Kidney (tissue), 13 donors: ENCODE measurements at regions not wholly inside any gene's neighbourhood (a gene's known extent, or its start where the extent isn't known, plus 50 kb on each side); places are given as distances from the start of the nearest gene placed in this dataset.

Experiments
- DNase-seq, 5 donors: peaks; one replicate each; pipeline ENCODE4 v3.0.0-alpha.2; 2013 to 2020
- FAIRE-seq: peaks from 2 replicates; lab custom pipeline; 2012; peaks lifted over from hg19 to GRCh38; lab: Jason Lieb, UNC
- H3K27ac ChIP-seq, 2 donors: one replicate each; pipeline ENCODE4 v1.7.0; 2013; ENCODE audit warnings: low read depth in 2 of 2, low read length in 2 of 2, inconsistent platforms in 1 of 2
- H3K27me3 ChIP-seq: one replicate; pipeline ENCODE4 v1.7.1; 2013; ENCODE audit warnings: low read length, inconsistent platforms; ENCODE audit not compliant: control insufficient read depth, insufficient read depth
- H3K36me3 ChIP-seq, 3 donors: one replicate each; pipeline versions ENCODE4 v1.7.0 to v1.7.1; 2013; ENCODE audit warnings: low read length in 3 of 3, control low read depth in 1 of 3, inconsistent platforms in 1 of 3; ENCODE audit not compliant: insufficient read depth in 3 of 3, control insufficient read depth in 2 of 3
- H3K4me1 ChIP-seq, 3 donors: one replicate each; pipeline versions ENCODE4 v1.7.0 to v1.7.1; 2013; ENCODE audit warnings: low read length in 3 of 3, inconsistent platforms in 1 of 3, low read depth in 1 of 3; ENCODE audit not compliant: control insufficient read depth in 2 of 3, insufficient read depth in 2 of 3
- H3K4me3 ChIP-seq, 3 donors: one replicate each; pipeline versions ENCODE4 v1.7.0 to v1.8.1; 2013; ENCODE audit warnings: low read length in 3 of 3, control low read depth in 1 of 3, inconsistent platforms in 1 of 3
- H3K9ac ChIP-seq, 3 donors: one replicate each; pipeline versions ENCODE4 v1.7.0 to v1.7.1; 2013; ENCODE audit warnings: low read length in 3 of 3, control low read depth in 1 of 3, inconsistent platforms in 1 of 3
- H3K9me3 ChIP-seq, 3 donors: one replicate each; pipeline versions ENCODE4 v1.7.0 to v1.7.1; 2013; ENCODE audit warnings: low read length in 3 of 3, control low read depth in 1 of 3, inconsistent platforms in 1 of 3; ENCODE audit not compliant: control insufficient read depth in 2 of 3, insufficient read depth in 1 of 3
- CTCF ChIP-seq: IDR thresholded peaks from 3 replicates; pipeline ENCODE4 v1.5.1; 2012; ENCODE audit warnings: mild to moderate bottlenecking, moderate library complexity, borderline replicate concordance; ENCODE audit not compliant: insufficient read depth; ENCODE audit errors: extremely low read depth
- intact Hi-C: fragments of 100-400 bp; cut with DNase I; formaldehyde crosslinking; loops from one replicate; pipeline ENCODE4 v1.11.1; 2022
- donor health status: control.
- donor health status: control.
- donor health status: control.
- donor health status: control.
- donor health status: control.
- donor health status: DM: yes; HTN: yes; CAD: no.
- donor health status: Normal renal cell carcinoma (clear cell type).

- FAIRE-seq (no peak), DNase-seq (no peak)
- Histone ChIP-seq H3K9ac (no peak overlapping the region), H3K9me3 (no peaks in the 10 kb centered on the region), H3K4me1 (no peaks in the 10 kb centered on the region), H3K27me3 (no peaks in the 10 kb centered on the region), H3K27ac (no peak overlapping the region), H3K36me3 (no peaks in the 10 kb centered on the region), H3K4me3 (no peak overlapping the region)
- intact Hi-C loops = no loop called here
- no peak for TF ChIP-seq CTCF
Measured at GRCh38 chrX:46257451-46257879, 287.8 kb downstream of the ZNF674 start.

- TF ChIP-seq CTCF = no peak
- no peak overlapping the region for H3K4me3 ChIP-seq
- no peaks in the 10 kb centered on the region for H3K4me1 ChIP-seq
- FAIRE-seq (no peak), DNase-seq (no peak)
- H3K9ac ChIP-seq = no peak overlapping the region
- intact Hi-C loops = no loop called here
- no peaks in the 10 kb centered on the region for H3K9me3 ChIP-seq
- H3K27me3 ChIP-seq = no peaks in the 10 kb centered on the region
- H3K36me3 ChIP-seq = no peaks in the 10 kb centered on the region
- H3K27ac ChIP-seq = no peak overlapping the region
Measured at GRCh38 chrX:46256875-46257274, 288.3 kb downstream of the ZNF674 start.

- no peak overlapping the region for H3K9ac ChIP-seq
- no peaks in the 10 kb centered on the region for H3K27me3 ChIP-seq
- FAIRE-seq (no peak), DNase-seq (peak in 1 of 5 donors; percentile 63)
- TF ChIP-seq CTCF = no peak
- intact Hi-C loops = no loop called here
- no peaks in the 10 kb centered on the region for H3K36me3 ChIP-seq
- no peak overlapping the region for H3K4me3 ChIP-seq
- no peak overlapping the region for H3K27ac ChIP-seq
- no peaks in the 10 kb centered on the region for H3K4me1 ChIP-seq
- no peaks in the 10 kb centered on the region for H3K9me3 ChIP-seq
Measured at GRCh38 chrX:46255046-46255445, 290.2 kb downstream of the ZNF674 start.

- H3K4me1 ChIP-seq = no peaks in the 10 kb centered on the region
- H3K27ac ChIP-seq = no peak overlapping the region
- no peaks in the 10 kb centered on the region for H3K27me3 ChIP-seq
- FAIRE-seq (no peak), DNase-seq (peak in 2 of 5 donors; percentile 37 to 61)
- TF ChIP-seq CTCF = no peak
- no peak overlapping the region for H3K9ac ChIP-seq
- no peaks in the 10 kb centered on the region for H3K36me3 ChIP-seq
- intact Hi-C loops = no loop called here
- no peaks in the 10 kb centered on the region for H3K9me3 ChIP-seq
- H3K4me3 ChIP-seq = no peak overlapping the region
Measured at GRCh38 chrX:46254641-46255040, 290.6 kb downstream of the ZNF674 start.
